ENCODE measurements at regions not wholly inside any gene's neighbourhood (a gene's known extent, or its start where the extent isn't known, plus 50 kb on each side); places are given as distances from the start of the nearest gene placed in this dataset.
"Not testable (repeated sequence)": the region's sequence is repeated elsewhere in the genome, so short reads cannot be mapped to it uniquely, and the experiment has no call there.

DNA sequence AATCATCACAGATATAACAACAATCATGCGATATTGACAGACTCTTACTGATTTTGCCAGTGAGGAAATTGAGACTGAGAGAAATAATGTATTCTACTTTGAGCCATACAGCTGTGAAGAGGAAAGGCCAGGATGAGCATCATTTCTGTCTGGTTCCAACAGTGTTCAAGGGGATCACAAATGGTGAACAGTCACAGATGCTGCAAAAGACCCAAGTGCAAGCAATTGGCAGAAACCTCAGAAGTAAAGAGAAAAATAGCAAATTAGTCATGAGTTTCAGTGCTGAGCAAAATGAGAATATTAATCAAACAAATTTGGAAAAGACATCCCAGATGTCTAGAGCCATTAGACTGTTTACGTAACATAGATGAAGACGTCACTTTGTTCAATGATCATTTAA is 114.1 kb downstream of the RAB38 start:
- FAIRE-seq, result no peak
- DNase-seq (ENCODE audit: extremely low spot score, insufficient read length, low read depth), result no peak

DNA sequence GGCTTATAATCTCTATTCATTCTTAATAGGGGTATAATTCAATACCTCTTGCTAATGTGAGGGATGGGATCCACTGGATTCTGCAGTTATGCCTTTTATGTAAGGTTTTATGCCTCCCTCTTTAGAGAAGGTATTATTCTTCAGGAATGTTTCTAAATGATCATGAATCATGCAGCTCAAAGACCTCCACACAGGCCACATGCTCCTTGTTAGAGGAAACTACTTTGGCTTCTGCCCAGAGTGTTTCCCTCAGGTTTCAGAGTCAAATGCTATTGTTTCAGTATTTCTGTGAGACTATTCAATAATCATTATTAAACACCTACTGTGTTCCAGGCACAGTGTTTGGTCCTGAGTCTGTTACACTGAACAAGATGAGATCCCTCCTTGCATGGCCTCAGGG is 115.9 kb downstream of the RAB38 start:
- no peak for FAIRE-seq

DNA sequence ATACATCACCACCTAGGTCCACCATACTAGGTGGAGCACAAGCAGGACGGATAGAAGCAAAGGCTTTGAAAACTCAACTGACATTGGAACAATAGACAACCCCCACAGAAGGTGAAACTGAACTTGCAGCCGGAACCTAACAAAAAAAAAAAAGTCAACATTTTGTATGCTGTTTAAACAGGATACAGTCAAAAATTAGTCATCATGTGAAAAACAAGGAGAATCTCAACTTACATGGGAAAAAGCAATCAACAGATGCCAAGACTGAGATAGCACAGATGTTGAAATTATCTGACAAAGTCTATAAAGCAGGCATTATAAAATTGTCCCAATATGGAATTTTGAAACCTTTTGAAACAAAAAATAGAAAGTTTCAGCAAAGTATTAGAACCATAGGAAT is 123.8 kb downstream of the RAB38 start:
- FAIRE-seq (no peak), DNase-seq (ENCODE audit: extremely low spot score, insufficient read length, low read depth) (no peak)

More for the DNA sequence above, 115.9 kb downstream of the RAB38 start:
- DNase-seq (ENCODE audit: extremely low spot score, insufficient read length, low read depth), result no peak

DNA sequence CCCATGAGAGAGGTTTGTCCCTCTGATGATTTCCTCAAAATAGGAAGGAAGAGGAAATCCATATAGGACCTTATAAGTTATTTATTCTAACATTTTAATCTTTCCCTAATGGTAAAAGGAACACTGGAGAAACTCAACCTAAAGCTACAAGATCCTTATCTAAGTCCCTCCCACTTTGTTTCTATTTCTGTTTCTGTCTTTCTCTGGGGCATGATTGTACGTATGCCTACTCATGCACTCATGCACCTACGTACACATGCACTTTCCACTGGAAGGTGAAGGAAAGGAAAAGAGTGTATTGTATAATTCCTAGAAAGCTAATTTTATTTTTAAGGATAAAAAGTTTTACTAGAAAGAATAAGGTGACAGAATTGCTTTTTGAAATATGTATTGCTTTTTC is 125.0 kb downstream of the RAB38 start:
- DNase-seq (ENCODE audit: extremely low spot score, insufficient read length, low read depth) (no peak), FAIRE-seq (no peak)

DNA sequence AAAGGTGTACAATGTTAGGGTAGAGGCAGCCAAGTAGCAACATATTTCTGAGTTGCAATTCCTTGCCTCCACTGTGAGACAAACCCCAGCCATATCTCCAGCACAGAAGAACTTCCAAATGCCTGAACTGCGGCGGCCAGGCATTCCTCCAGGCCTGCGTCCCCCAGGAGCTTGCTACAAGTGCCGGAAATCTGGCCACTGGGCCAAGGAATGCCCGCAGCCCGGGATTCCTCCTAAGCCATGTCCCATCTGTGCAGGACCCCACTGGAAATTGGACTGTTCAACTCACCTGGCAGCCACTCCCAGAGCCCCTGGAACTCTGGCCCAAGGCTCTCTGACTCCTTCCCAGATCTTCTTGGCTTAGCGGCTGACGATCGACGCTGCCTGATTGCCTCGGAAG is 130.0 kb downstream of the RAB38 start:
- not testable (repeated sequence) for DNase-seq (ENCODE audit: extremely low spot score, insufficient read length, low read depth); FAIRE-seq

DNA sequence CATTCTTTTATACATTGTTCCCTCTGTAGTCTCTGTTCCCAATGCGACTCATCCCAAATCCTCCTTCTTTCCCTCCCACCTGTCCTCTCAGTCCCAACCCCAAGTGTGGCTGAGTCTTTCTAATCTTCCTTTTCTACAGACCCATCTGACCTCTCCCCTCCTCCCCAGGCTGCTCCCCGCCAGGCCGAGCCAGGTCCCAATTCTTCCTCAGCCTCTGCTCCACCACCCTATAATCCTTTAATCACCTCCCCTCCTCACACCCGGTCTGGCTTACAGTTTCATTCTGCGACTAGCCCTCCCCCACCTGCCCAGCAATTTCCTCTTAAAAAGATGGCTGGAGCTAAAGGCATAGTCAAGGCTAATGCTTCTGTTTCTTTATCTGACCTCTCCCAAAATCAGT is 130.6 kb downstream of the RAB38 start:
- not testable (repeated sequence) for FAIRE-seq; DNase-seq (ENCODE audit: extremely low spot score, insufficient read length, low read depth)

DNA sequence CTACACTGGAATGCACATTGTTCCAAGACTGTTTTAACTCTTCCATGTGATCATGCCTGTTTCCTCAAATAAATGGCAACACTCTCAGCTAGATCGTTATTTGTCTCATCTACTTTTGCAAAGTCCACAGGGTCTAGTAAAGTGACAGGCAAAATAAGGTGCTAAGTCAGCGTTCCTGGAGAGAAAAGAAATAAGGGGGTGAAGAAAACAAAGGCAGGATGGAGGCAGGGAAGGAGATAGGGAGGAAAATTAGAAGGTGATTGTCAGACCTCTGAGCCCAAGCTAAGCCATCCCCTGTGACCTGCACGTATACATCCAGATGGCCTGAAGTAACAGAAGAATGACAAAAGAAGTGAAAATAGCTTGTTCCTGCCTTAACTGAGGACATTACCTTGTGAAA is 132.1 kb downstream of the RAB38 start:
- FAIRE-seq, result no peak
- DNase-seq (ENCODE audit: extremely low spot score, insufficient read length, low read depth), result no peak

DNA sequence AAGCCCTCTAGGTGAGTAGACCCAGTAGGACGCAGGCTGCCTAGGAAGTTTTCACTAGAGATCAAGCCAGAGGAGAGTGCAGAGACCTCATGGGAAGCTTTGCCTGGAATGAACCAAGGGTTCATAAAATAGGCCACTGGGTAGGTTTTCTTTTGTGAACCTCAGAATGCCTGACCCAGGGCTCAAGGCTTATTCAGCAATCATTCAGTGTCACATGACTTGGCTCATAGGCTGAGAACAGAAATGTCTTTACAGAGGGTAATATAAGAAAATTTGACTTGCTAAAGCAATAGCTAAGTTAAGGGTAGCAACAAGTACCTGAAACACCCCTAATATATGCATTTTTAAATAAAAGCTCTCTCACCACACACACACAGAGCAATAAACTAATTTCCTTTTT is 132.6 kb downstream of the RAB38 start:
- FAIRE-seq, result no peak
- no peak for DNase-seq (ENCODE audit: extremely low spot score, insufficient read length, low read depth)

DNA sequence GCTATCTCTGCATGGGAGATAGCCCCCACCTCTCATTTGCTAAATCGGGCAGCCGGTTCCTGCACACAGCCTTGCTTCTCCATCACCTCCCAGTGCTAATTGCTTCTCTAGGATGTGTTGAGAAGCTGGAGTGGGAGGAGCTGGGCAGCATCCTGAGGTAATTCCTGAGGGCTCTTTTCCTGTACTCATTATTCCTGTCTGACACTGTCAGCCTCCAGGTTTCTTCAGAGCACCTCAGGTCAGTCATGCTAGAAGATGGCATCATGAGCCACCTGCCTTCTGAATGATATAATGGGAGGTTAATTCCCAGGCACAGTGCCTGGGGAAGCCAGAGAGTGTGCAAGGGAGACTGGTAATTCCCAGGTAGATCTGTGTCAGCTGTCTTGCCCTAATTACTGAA is 133.0 kb downstream of the RAB38 start:
- DNase-seq (ENCODE audit: extremely low spot score, insufficient read length, low read depth), result no peak
- FAIRE-seq, result no peak

DNA sequence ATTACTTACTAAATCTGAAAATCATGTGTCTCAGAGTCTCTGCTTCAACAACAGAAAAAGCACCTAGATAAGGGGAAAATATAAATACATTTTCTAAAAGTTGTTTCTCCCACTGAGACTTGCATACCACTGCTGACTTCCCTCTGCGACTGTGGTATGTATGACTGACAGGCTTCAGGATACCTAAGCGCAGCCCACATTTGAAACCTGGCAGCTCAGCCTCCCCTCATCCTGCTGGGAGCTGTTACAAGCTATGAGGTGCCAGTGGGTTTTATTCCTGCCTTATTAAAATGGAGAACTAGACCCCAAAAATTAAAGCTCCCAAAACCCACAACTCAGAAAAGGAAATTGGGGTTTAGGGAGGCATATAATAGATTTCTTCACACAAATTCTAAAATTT is 133.6 kb downstream of the RAB38 start:
- no peak for FAIRE-seq
- DNase-seq (ENCODE audit: extremely low spot score, insufficient read length, low read depth), result no peak

DNA sequence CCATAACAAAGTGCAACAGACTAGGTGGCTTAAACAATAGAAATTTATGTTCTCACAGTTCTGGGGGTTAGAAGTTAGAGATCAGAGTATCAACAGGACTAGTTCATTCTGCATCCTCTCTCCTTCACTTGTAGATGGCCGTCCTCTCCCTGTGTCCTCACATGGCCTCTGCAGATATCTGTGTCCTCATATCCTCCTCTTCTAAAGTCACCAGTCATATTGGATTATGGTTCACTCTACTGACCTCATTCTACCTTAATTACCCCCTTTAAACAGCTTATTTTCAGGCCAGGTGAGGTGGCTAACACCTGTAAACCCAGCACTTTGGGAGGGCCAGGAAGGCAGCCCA is 135.1 kb downstream of the RAB38 start:
- FAIRE-seq (no peak), DNase-seq (ENCODE audit: extremely low spot score, insufficient read length, low read depth) (no peak)

DNA sequence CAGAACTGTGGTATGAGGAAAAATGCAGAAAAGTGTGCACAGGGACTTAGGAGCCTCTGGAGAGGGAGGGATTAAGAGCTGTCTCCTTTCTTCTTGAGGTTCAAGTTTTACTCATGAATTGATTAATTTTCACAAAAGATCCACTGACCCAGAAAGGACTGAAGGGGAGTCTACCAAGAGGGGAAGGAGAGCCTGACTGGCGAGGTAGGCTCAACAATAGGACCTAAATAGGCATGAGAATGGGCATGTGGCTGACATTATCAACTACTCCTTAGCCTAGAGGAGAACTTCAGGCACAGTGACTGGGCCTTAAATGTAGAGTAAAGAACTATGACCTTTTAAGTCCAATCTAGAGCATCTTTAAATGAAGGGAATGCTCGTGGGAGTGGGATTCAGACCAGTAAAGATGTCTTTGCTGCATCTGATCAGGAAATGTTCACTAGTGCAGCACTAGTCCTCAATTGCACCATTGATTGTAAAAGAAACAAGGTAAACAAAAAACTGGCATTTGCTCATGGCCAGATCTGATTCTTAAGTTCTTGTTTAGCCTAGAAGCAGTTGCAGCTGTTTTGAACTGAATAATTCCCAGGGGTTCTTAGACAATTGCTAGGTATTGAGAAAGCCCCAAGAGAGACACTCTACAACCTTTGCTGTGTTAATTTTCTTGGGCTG is 135.6 kb downstream of the RAB38 start:
- FAIRE-seq, result no peak
- DNase-seq (ENCODE audit: extremely low spot score, insufficient read length, low read depth), result no peak

DNA sequence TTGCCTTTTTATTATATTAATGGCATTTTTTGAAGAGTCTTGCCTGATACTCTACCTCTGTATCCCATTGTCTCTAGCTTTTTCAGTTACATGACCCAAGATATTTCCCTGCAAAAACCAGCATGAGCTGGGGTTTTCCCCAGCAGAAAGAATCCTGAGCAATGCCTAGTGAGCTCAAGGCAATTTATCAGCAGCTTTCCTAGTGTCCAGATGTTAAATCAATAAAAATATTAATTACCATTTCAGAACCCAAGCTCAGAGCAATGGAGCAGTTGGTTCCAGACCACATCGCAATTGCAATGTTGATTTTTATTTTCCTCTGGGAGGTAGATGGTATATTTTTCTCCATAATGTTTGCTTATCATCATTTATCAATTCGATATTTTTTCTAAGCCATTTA is 137.2 kb downstream of the RAB38 start:
- DNase-seq (ENCODE audit: extremely low spot score, insufficient read length, low read depth) (no peak), FAIRE-seq (no peak)

DNA sequence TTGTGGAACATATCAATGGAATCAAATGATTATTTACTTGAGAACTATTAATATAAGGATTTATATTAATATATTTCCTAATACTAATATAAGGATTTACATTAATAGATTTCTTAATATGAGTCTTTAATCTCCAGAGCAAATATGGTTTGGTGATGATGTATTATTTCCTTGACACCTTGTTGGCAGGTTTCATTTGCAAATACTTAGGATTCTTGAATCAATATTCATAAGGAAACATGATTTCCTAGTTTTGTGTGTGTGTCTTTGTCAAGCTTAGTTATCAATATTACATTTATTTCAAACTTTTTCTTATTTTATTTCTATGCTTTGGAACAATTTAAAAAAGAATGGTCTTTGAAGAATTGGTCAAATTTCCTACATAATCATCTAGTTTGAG is 138.5 kb downstream of the RAB38 start:
- no peak for FAIRE-seq
- no peak for DNase-seq (ENCODE audit: extremely low spot score, insufficient read length, low read depth)

DNA sequence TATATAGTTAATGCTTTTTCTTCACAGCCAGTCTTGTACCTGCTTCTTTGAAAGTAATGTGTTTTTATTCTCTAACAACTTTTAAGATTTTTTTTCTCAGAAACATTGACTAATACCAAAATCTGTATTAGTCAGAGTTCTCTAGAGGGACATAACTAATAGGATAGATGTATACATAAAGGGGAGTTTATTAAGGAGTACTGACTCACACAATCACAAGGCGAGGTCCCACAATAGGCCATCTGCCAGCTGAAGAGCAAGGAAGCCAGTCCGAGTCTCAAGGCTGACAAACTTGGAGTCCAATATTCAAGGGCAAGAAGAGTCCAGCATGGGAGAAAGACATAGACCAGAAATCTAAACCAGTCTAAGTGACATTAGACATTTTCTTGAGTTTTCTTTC is 140.0 kb downstream of the RAB38 start:
- DNase-seq (ENCODE audit: extremely low spot score, insufficient read length, low read depth), result no peak
- FAIRE-seq, result no peak

DNA sequence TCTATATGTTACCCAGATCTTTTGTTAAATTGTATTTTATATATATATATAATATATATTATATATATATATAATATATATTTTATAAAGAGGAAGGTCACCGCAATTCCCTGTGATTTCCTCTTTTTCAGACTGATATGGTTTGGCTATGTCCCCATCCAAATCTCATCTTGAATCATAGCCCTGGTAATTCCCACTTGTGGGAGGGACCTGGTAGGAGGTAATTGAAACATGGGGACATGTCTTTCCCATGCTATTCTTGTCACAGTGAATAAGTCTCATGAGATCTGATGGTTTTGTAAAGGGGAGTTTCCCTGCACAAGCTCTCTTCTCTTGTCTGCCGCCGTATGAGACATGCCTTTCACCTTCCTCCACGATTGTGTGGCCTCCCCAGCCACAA is 157.6 kb downstream of the RAB38 start:
- DNase-seq (ENCODE audit: extremely low spot score, insufficient read length, low read depth), result no peak
- no peak for FAIRE-seq

DNA sequence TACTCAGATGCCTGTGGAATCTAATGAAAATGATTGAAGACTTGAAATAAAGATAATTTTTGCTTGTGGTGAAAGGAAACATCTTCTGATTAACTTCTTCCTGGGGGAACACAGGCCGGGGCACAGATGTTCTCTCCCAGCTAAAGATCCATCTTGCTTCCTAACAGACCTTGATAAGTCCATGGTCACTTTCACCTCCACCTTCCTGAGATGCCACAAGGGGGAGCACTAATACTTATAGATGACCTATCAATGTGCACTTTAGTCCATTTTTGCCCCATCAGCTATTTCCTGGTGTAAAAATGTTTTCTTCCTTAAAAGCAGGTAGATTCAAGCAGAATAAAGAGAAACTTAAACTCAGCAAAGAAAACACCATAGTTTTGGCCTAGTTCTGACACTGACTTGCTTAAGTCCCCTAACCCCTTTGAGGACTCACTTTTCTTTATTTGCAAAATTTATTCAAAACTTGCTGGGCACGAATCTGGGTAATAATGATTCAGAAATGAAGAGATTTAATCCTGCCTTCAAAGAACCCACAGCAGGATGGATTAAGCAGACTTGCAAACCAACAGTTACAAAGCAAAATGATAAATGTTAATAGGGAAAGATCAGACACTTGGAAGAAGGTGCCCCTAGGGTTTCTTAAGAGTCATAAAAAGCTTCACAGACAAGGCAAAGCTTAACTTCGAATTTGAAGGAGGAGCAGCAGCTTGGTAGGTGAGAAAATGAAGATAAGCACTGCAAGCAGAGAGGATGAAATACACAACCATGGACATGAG is 158.7 kb downstream of the RAB38 start:
- FAIRE-seq, result peak; percentile 89

DNA sequence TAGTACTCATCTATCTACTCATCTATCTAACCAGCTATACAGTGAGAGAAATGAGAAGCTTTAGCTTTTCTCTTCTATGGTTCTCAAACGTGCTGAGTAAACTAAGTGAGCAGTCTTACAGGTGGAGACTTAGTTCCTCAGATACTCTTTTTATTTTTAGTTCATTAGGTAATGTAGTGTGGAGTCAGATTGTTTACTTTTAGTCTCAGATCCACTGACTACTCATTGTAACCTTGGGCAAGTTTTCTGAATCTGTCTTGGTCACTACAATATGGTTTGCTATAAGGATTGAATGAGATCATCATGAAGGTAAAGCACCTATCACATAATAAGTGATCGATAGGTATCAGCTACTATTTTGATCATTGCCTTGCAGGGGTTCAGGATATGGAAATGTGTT is 160.1 kb downstream of the RAB38 start:
- DNase-seq (ENCODE audit: extremely low spot score, insufficient read length, low read depth), result no peak
- no peak for FAIRE-seq

More for the DNA sequence above, 158.7 kb downstream of the RAB38 start:
- peak; percentile 1 for DNase-seq (ENCODE audit: extremely low spot score, insufficient read length, low read depth)

DNA sequence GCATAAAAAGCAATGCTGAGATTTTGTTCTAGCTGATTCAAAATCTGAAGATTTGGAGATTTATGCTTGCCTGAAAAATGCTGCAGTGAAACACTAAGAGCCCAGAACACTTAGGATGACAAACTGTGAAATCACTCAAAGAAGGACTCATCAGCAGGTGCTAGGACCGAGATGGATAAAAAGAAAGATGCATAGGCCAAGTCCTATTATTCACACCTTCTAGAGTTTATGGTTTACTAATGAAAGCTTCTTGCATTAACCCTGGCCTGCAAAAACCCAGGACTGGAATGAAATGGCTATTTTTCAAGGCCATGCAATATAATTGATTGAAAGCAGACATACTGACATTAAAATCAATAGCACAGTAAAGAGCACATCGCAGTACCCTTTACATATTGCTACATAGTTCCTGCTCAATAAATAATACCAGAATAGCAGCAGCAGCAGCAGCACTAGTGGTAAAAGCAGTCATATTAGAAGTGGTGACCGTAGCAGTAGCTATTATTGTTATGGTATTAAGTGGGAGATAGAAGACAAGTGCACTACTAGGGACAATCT is 161.7 kb downstream of the RAB38 start:
- FAIRE-seq (no peak), DNase-seq (ENCODE audit: extremely low spot score, insufficient read length, low read depth) (no peak)

DNA sequence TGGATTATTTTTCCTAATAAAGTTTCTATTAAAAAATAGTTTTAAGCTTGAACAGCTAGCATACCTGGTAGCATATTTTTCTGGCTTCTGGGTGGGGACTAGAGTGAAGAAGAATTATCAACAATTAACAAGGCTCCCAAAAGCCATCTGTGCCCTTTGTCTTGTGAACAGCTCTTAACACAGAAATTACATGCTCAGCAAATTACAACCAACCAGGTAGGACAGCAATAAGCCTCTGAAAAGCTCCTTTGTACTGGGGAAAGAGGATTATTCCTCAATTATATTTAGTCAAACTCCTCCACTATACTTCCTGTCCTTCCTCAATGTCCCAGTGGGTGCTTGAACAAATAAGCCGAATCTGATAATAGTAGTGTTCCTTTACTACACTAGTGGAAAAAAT is 162.8 kb downstream of the RAB38 start:
- FAIRE-seq (no peak), DNase-seq (ENCODE audit: extremely low spot score, insufficient read length, low read depth) (no peak)

DNA sequence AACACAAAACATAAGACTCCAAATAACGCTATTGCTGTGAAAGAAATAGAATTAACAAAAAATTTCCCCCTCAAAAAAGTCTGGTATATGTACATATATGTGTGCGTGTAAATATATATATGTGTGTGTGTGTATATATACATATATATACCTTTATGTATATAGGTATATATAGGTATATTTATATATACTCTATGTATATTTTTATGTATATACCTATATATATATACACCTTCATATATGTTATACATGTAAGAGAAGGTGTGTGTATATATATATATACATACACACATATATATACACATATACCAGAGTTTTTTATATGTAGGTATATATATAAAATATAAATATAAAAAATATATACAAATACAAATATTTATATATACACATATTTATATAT is 199.2 kb downstream of the RAB38 start:
- DNase-seq (ENCODE audit: extremely low spot score, insufficient read length, low read depth), result no peak
- no peak for FAIRE-seq

DNA sequence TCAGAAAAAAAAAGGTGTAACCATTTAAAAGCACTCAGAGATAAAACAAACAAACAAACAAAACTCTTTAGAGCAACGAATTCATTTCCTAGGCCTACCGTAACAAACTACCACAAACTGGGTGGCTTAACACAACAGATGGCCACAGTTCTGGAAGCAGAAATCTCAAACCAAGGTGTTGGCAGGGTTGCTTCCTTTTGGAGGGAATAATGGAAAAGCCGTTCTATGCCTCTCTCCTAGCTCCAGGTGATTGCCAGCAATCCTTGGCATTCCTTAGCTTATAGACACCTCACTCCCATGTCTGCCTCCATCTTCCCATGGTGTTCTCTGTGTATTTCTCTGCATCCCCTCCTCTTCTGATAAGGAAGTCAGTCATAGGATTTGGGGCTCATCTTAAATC is 200.4 kb downstream of the RAB38 start:
- DNase-seq (ENCODE audit: extremely low spot score, insufficient read length, low read depth), result no peak
- no peak for FAIRE-seq

Data from GM18507 (cell line).